ENCODE measurements at regions not wholly inside any gene's neighbourhood (a gene's known extent, or its start where the extent isn't known, plus 50 kb on each side); places are given as distances from the start of the nearest gene placed in this dataset.
"Not testable (repeated sequence)": the region's sequence is repeated elsewhere in the genome, so short reads cannot be mapped to it uniquely, and the experiment has no call there.

- no peak for DNase-seq (ENCODE audit: low read depth)
Observed at GRCh38 chr21:41589131-41589530, 81.2 kb upstream of the TMPRSS2 start.

- no peak for DNase-seq (ENCODE audit: low read depth)
Observed at GRCh38 chr21:41585199-41585994, 77.4 kb upstream of the TMPRSS2 start.

- DNase-seq (ENCODE audit: low read depth): no peak
Observed at GRCh38 chr21:41584603-41585176, 76.7 kb upstream of the TMPRSS2 start.

- no peak for DNase-seq (ENCODE audit: low read depth)
Observed at GRCh38 chr21:41583274-41583790, 75.4 kb upstream of the TMPRSS2 start.

GRCh38 chr21:41582866-41583265 lies 74.9 kb upstream of the TMPRSS2 start:
- no peak for DNase-seq (ENCODE audit: low read depth)

GRCh38 chr21:41582298-41582840 lies 74.4 kb upstream of the TMPRSS2 start:
- DNase-seq (ENCODE audit: low read depth): no peak

GRCh38 chr21:41581592-41582228 lies 73.8 kb upstream of the TMPRSS2 start:
- DNase-seq (ENCODE audit: low read depth): no peak

GRCh38 chr21:41580758-41581554 lies 73.0 kb upstream of the TMPRSS2 start:
- DNase-seq (ENCODE audit: low read depth): no peak

- no peak for DNase-seq (ENCODE audit: low read depth)
Observed at GRCh38 chr21:41579692-41580091, 71.7 kb upstream of the TMPRSS2 start.

GRCh38 chr21:41578716-41579115 lies 70.8 kb upstream of the TMPRSS2 start:
- DNase-seq (ENCODE audit: low read depth): no peak

- no peak for DNase-seq (ENCODE audit: low read depth)
Observed at GRCh38 chr21:41578083-41578482, 70.1 kb upstream of the TMPRSS2 start.

- no peak for DNase-seq (ENCODE audit: low read depth)
Observed at GRCh38 chr21:41576013-41576615, 68.2 kb upstream of the TMPRSS2 start.

- no peak for DNase-seq (ENCODE audit: low read depth)
Observed at GRCh38 chr21:41573902-41574690, 66.1 kb upstream of the TMPRSS2 start.

- no peak for DNase-seq (ENCODE audit: low read depth)
Observed at GRCh38 chr21:41571938-41572510, 64.1 kb upstream of the TMPRSS2 start.

GRCh38 chr21:41570791-41571355 lies 62.9 kb upstream of the TMPRSS2 start:
- no peak for DNase-seq (ENCODE audit: low read depth)

- DNase-seq (ENCODE audit: low read depth): no peak
Observed at GRCh38 chr21:41568606-41569385, 60.8 kb upstream of the TMPRSS2 start.

GRCh38 chr21:41567901-41568510 lies 60.0 kb upstream of the TMPRSS2 start:
- DNase-seq (ENCODE audit: low read depth): no peak

- not testable (repeated sequence) for DNase-seq (ENCODE audit: low read depth)
Observed at GRCh38 chr21:41567237-41567636, 59.3 kb upstream of the TMPRSS2 start.
